BJ (cell line): ENCODE measurements at regions not wholly inside any gene's neighbourhood (a gene's known extent, or its start where the extent isn't known, plus 50 kb on each side); places are given as distances from the start of the nearest gene placed in this dataset.

Experiments
- CTCF ChIA-PET: fragments of 350-600 bp; formaldehyde crosslinking; extraction: SDS; loops from one replicate; lab custom pipeline; 2021; ENCODE audit warnings: antibody characterized with exemption, inconsistent platforms; lab: Yijun Ruan, JAX
- POLR2A ChIA-PET: fragments of 300-600 bp; sonication (Branson Sonifier 250); formaldehyde crosslinking; extraction: SDS; loops from one replicate; lab custom pipeline; 2021; ENCODE audit warnings: antibody characterized with exemption; lab: Charles Lee
- DNase-seq: peaks from one replicate; pipeline ENCODE4 v3.0.0-alpha.2; 2011; ENCODE audit warnings: low read depth
- H3K27me3 ChIP-seq: 2 replicates; pipeline ENCODE4 v1.6.0; 2011; ENCODE audit warnings: low read length; ENCODE audit not compliant: control insufficient read depth, insufficient read depth
- H3K36me3 ChIP-seq: 2 replicates; pipeline ENCODE4 v1.5.1; 2011; ENCODE audit warnings: low read length; ENCODE audit not compliant: control insufficient read depth, insufficient read depth
- H3K4me3 ChIP-seq: 2 replicates; pipeline ENCODE4 v1.5.1; 2011; ENCODE audit warnings: low read depth, mild to moderate bottlenecking, control low read depth, low read length
- CTCF ChIP-seq: IDR thresholded peaks from 2 replicates; pipeline ENCODE4 v1.5.1; 2011; ENCODE audit warnings: low read depth, mild to moderate bottlenecking, control low read depth, inconsistent platforms, low read length, moderate library complexity; ENCODE audit not compliant: insufficient read depth

GRCh38 chr2:126299469-126299976, 356.4 kb upstream of the GYPC start:
- ChIA-PET CTCF (no interaction called here), POLR2A (no interaction called here)
- H3K27me3 ChIP-seq: no peaks in the 10 kb centered on the region
- no peak for TF ChIP-seq CTCF
- H3K36me3 ChIP-seq: no peaks in the 10 kb centered on the region
- no peak overlapping the region for H3K4me3 ChIP-seq
- DNase-seq: no peak

- no peak for DNase-seq
- Histone ChIP-seq H3K36me3 (no peaks in the 10 kb centered on the region), H3K27me3 (no peaks in the 10 kb centered on the region), H3K4me3 (no peak overlapping the region)
- TF ChIP-seq CTCF: no peak
- ChIA-PET CTCF (no interaction called here), POLR2A (no interaction called here)
Measured at GRCh38 chr2:126300348-126300747, 355.6 kb upstream of the GYPC start.

- ChIA-PET CTCF (no interaction called here), POLR2A (no interaction called here)
- no peak for TF ChIP-seq CTCF
- no peak for DNase-seq
- Histone ChIP-seq H3K36me3 (no peaks in the 10 kb centered on the region), H3K27me3 (no peaks in the 10 kb centered on the region), H3K4me3 (no peak overlapping the region)
Measured at GRCh38 chr2:126302043-126302442, 353.9 kb upstream of the GYPC start.

GRCh38 chr2:126303113-126303512, 352.8 kb upstream of the GYPC start:
- TF ChIP-seq CTCF: no peak
- no peaks in the 10 kb centered on the region for H3K27me3 ChIP-seq
- ChIA-PET POLR2A (no interaction called here), CTCF (no interaction called here)
- no peaks in the 10 kb centered on the region for H3K36me3 ChIP-seq
- no peak overlapping the region for H3K4me3 ChIP-seq
- DNase-seq: no peak

- no peak for TF ChIP-seq CTCF
- H3K27me3 ChIP-seq: no peaks in the 10 kb centered on the region
- H3K36me3 ChIP-seq: no peaks in the 10 kb centered on the region
- no peak for DNase-seq
- CTCF ChIA-PET: no interaction called here
- no peak overlapping the region for H3K4me3 ChIP-seq
- POLR2A ChIA-PET: no interaction called here
Measured at GRCh38 chr2:126304154-126304553, 351.8 kb upstream of the GYPC start.
